CD4-positive, alpha-beta memory T cell (primary cell): ENCODE measurements at regions not wholly inside any gene's neighbourhood (a gene's known extent, or its start where the extent isn't known, plus 50 kb on each side); places are given as distances from the start of the nearest gene placed in this dataset.
A peak's percentile ranks its signal among the peaks of the same experiment; 100 is the strongest.

ENCODE experiments used
- CTCF ChIA-PET: fragments of 350-600 bp; sonication (Branson Sonifier 250); formaldehyde crosslinking; loops from one replicate; lab custom pipeline; 2021; ENCODE audit warnings: inconsistent platforms; ENCODE audit not compliant: partially characterized antibody; lab: Charles Lee
- POLR2A ChIA-PET: fragments of 350-600 bp; sonication (Branson Sonifier 250); formaldehyde crosslinking; loops from one replicate; lab custom pipeline; 2021; ENCODE audit not compliant: partially characterized antibody; lab: Charles Lee
- DNase-seq, 5 donors: peaks; one replicate each; pipeline versions ENCODE4 v3.0.0 to v3.0.0-alpha.2; 2020 to 2022; ENCODE audit warnings: mixed read lengths in 1 of 5
- H3K27ac ChIP-seq: one replicate; pipeline ENCODE4 v1.7.0; 2013; ENCODE audit warnings: low read depth, low read length
- H3K27me3 ChIP-seq: 2 replicates; pipeline ENCODE4 v1.7.0; 2013; ENCODE audit warnings: mild to moderate bottlenecking, low read length, moderate library complexity; ENCODE audit not compliant: insufficient read depth
- H3K36me3 ChIP-seq: 2 replicates; pipeline ENCODE4 v1.7.0; 2013; ENCODE audit warnings: mild to moderate bottlenecking, low read length, moderate library complexity; ENCODE audit not compliant: insufficient read depth
- H3K4me1 ChIP-seq: 2 replicates; pipeline ENCODE4 v1.7.0; 2013; ENCODE audit warnings: mild to moderate bottlenecking, low read length, moderate library complexity; ENCODE audit not compliant: insufficient read depth
- H3K4me3 ChIP-seq, 2 donors: one replicate each; pipeline ENCODE4 v1.7.0; 2013; ENCODE audit warnings: low read length in 2 of 2, mild to moderate bottlenecking in 1 of 2
- H3K9me3 ChIP-seq, 2 donors: one replicate each; pipeline ENCODE4 v1.7.0; 2013; ENCODE audit warnings: low read length in 2 of 2, control low read depth in 1 of 2; ENCODE audit not compliant: control insufficient read depth in 1 of 2
- H3K27ac Mint-ChIP-seq, 7 donors: one replicate each; pipeline ENCODE4 v1.8.0; 2020 to 2021; ENCODE audit warnings: mixed read lengths in 7 of 7, mild to moderate bottlenecking in 6 of 7, inconsistent platforms in 3 of 7, moderate library complexity in 3 of 7
- H3K27me3 Mint-ChIP-seq, 2 donors: one replicate each; pipeline ENCODE4 v1.8.0; 2020 to 2021; ENCODE audit warnings: mixed read lengths in 2 of 2
- H3K36me3 Mint-ChIP-seq, 2 donors: one replicate each; pipeline ENCODE4 v1.8.0; 2020 to 2021; ENCODE audit warnings: mixed read lengths in 2 of 2, inconsistent platforms in 1 of 2, mild to moderate bottlenecking in 1 of 2
- H3K4me1 Mint-ChIP-seq, 4 donors: one replicate each; pipeline ENCODE4 v1.8.0; 2020 to 2021; ENCODE audit warnings: mixed read lengths in 4 of 4, mild to moderate bottlenecking in 1 of 4
- H3K4me3 Mint-ChIP-seq, 8 donors: one replicate each; pipeline ENCODE4 v1.8.0; 2020 to 2021; ENCODE audit warnings: mixed read lengths in 8 of 8, mild to moderate bottlenecking in 7 of 8, moderate library complexity in 6 of 8, inconsistent platforms in 3 of 8
- H3K9me3 Mint-ChIP-seq, 8 donors: one replicate each; pipeline ENCODE4 v1.8.0; 2020 to 2021; ENCODE audit warnings: mixed read lengths in 8 of 8, mild to moderate bottlenecking in 5 of 8, inconsistent platforms in 3 of 8, moderate library complexity in 1 of 8
- intact Hi-C: fragments of 100-400 bp; cut with micrococcal nuclease; formaldehyde crosslinking; loops from one replicate; pipeline ENCODE4 v1.15.1; 2023

GRCh38 chr5:126234563-126235195 lies 188.5 kb upstream of the GRAMD2B start:
- H3K4me3 Mint-ChIP-seq = peak overlapping the region in 1 of 8 donors; percentile 29
- H3K27ac Mint-ChIP-seq = no peak overlapping the region
- Histone ChIP-seq H3K4me3 (no peak overlapping the region), H3K36me3 (no peaks in the 10 kb centered on the region), H3K4me1 (no peaks in the 10 kb centered on the region), H3K27ac (no peak overlapping the region), H3K27me3 (no peaks in the 10 kb centered on the region), H3K9me3 (no peaks in the 10 kb centered on the region)
- DNase-seq = peak in 1 of 5 donors; percentile 3
- ChIA-PET CTCF (interaction anchor here (0.6 kb wide), 1 partner anchor 103 kb away, joined by 3 read pairs; no protein-coding TSS in a partner anchor), POLR2A (no interaction called here)
- no peaks in the 10 kb centered on the region for H3K4me1 Mint-ChIP-seq
- peaks cover 0 to 9% (median 2%) of the 10 kb centered on the region in 8 donors for H3K9me3 Mint-ChIP-seq
- no peaks in the 10 kb centered on the region for H3K27me3 Mint-ChIP-seq
- no peaks in the 10 kb centered on the region for H3K36me3 Mint-ChIP-seq
- intact Hi-C loops = no loop called here

- ChIA-PET POLR2A (no interaction called here), CTCF (no interaction called here)
- no peaks in the 10 kb centered on the region for H3K36me3 ChIP-seq
- DNase-seq = no peak
- no peak overlapping the region for H3K27ac Mint-ChIP-seq
- no peaks in the 10 kb centered on the region for H3K36me3 Mint-ChIP-seq
- H3K9me3 Mint-ChIP-seq = peaks cover 0 to 9% (median 2%) of the 10 kb centered on the region in 8 donors
- no peaks in the 10 kb centered on the region for H3K27me3 Mint-ChIP-seq
- no peak overlapping the region for H3K4me3 ChIP-seq
- no peak overlapping the region for H3K4me3 Mint-ChIP-seq
- H3K4me1 Mint-ChIP-seq = no peaks in the 10 kb centered on the region
- H3K27ac ChIP-seq = no peak overlapping the region
- no peaks in the 10 kb centered on the region for H3K27me3 ChIP-seq
- H3K9me3 ChIP-seq = no peaks in the 10 kb centered on the region
- intact Hi-C loops = no loop called here
- no peaks in the 10 kb centered on the region for H3K4me1 ChIP-seq
Measured at GRCh38 chr5:126235628-126236027, 187.6 kb upstream of the GRAMD2B start.

GRCh38 chr5:126236994-126237393 lies 186.2 kb upstream of the GRAMD2B start:
- POLR2A ChIA-PET = no interaction called here

GRCh38 chr5:126248611-126249010 lies 174.6 kb upstream of the GRAMD2B start:
- Histone ChIP-seq H3K27me3 (no peaks in the 10 kb centered on the region), H3K9me3 (no peaks in the 10 kb centered on the region), H3K4me3 (no peak overlapping the region), H3K27ac (no peak overlapping the region), H3K36me3 (no peaks in the 10 kb centered on the region), H3K4me1 (no peaks in the 10 kb centered on the region)
- H3K36me3 Mint-ChIP-seq = no peaks in the 10 kb centered on the region
- peaks cover 0 to 6% (median 4%) of the 10 kb centered on the region in 8 donors for H3K9me3 Mint-ChIP-seq
- H3K4me1 Mint-ChIP-seq = no peaks in the 10 kb centered on the region
- no peak for DNase-seq
- POLR2A ChIA-PET = no interaction called here
- CTCF ChIA-PET = no interaction called here
- H3K27ac Mint-ChIP-seq = no peak overlapping the region
- H3K27me3 Mint-ChIP-seq = no peaks in the 10 kb centered on the region
- H3K4me3 Mint-ChIP-seq = no peak overlapping the region
- intact Hi-C loops = no loop called here

More at GRCh38 chr5:126236994-126237393, 186.2 kb upstream of the GRAMD2B start:
- intact Hi-C loops = no loop called here
- Mint-ChIP-seq H3K9me3 (peaks cover 0 to 9% (median under 1%) of the 10 kb centered on the region in 8 donors), H3K36me3 (no peaks in the 10 kb centered on the region), H3K27ac (no peak overlapping the region), H3K4me1 (no peaks in the 10 kb centered on the region), H3K27me3 (no peaks in the 10 kb centered on the region), H3K4me3 (no peak overlapping the region)
- H3K4me1 ChIP-seq = no peaks in the 10 kb centered on the region
- no peaks in the 10 kb centered on the region for H3K27me3 ChIP-seq
- H3K4me3 ChIP-seq = no peak overlapping the region
- no peaks in the 10 kb centered on the region for H3K9me3 ChIP-seq
- DNase-seq = no peak
- CTCF ChIA-PET = no interaction called here
- no peaks in the 10 kb centered on the region for H3K36me3 ChIP-seq
- H3K27ac ChIP-seq = no peak overlapping the region

- Histone ChIP-seq H3K4me1 (no peaks in the 10 kb centered on the region), H3K36me3 (no peaks in the 10 kb centered on the region), H3K4me3 (no peak overlapping the region), H3K9me3 (no peaks in the 10 kb centered on the region), H3K27me3 (no peaks in the 10 kb centered on the region), H3K27ac (no peak overlapping the region)
- no peak overlapping the region for H3K4me3 Mint-ChIP-seq
- ChIA-PET CTCF (no interaction called here), POLR2A (no interaction called here)
- no peak overlapping the region for H3K27ac Mint-ChIP-seq
- H3K27me3 Mint-ChIP-seq = no peaks in the 10 kb centered on the region
- no peaks in the 10 kb centered on the region for H3K4me1 Mint-ChIP-seq
- H3K36me3 Mint-ChIP-seq = no peaks in the 10 kb centered on the region
- no peak for DNase-seq
- intact Hi-C loops = no loop called here
- peaks cover 0 to 6% (median 5%) of the 10 kb centered on the region in 8 donors for H3K9me3 Mint-ChIP-seq
Measured at GRCh38 chr5:126251024-126251423, 172.2 kb upstream of the GRAMD2B start.

- Mint-ChIP-seq H3K9me3 (peaks cover 0 to 22% (median 12%) of the 10 kb centered on the region in 8 donors), H3K4me3 (no peak overlapping the region), H3K4me1 (no peaks in the 10 kb centered on the region), H3K27ac (no peak overlapping the region), H3K36me3 (peaks cover 0 to 2% of the 10 kb centered on the region in 2 donors), H3K27me3 (no peaks in the 10 kb centered on the region)
- H3K9me3 ChIP-seq = no peaks in the 10 kb centered on the region
- H3K27ac ChIP-seq = no peak overlapping the region
- H3K36me3 ChIP-seq = no peaks in the 10 kb centered on the region
- ChIA-PET CTCF (no interaction called here), POLR2A (no interaction called here)
- no peak overlapping the region for H3K4me3 ChIP-seq
- intact Hi-C loops = no loop called here
- no peaks in the 10 kb centered on the region for H3K27me3 ChIP-seq
- no peaks in the 10 kb centered on the region for H3K4me1 ChIP-seq
- no peak for DNase-seq
Measured at GRCh38 chr5:126253406-126253805, 169.8 kb upstream of the GRAMD2B start.

GRCh38 chr5:126263591-126264184 lies 159.5 kb upstream of the GRAMD2B start:
- no peaks in the 10 kb centered on the region for H3K27me3 ChIP-seq
- no peaks in the 10 kb centered on the region for H3K9me3 ChIP-seq
- no peak overlapping the region for H3K27ac ChIP-seq
- H3K36me3 ChIP-seq = no peaks in the 10 kb centered on the region
- no peaks in the 10 kb centered on the region for H3K4me1 ChIP-seq
- no peak overlapping the region for H3K4me3 Mint-ChIP-seq
- H3K9me3 Mint-ChIP-seq = peaks cover 0 to 9% (median under 1%) of the 10 kb centered on the region in 8 donors
- no peaks in the 10 kb centered on the region for H3K4me1 Mint-ChIP-seq
- H3K4me3 ChIP-seq = no peak overlapping the region
- DNase-seq = no peak
- ChIA-PET CTCF (no interaction called here), POLR2A (no interaction called here)
- intact Hi-C loops = no loop called here
- H3K27me3 Mint-ChIP-seq = no peaks in the 10 kb centered on the region
- no peaks in the 10 kb centered on the region for H3K36me3 Mint-ChIP-seq
- no peak overlapping the region for H3K27ac Mint-ChIP-seq
